ENCODE measurements at regions not wholly inside any gene's neighbourhood (a gene's known extent, or its start where the extent isn't known, plus 50 kb on each side); places are given as distances from the start of the nearest gene placed in this dataset.

- TF ChIP-seq POLR2A (IDR thresholded peaks at IDR 0.05; ENCODE audit: borderline replicate concordance, extremely low read depth, insufficient read depth, insufficient read length) = no peak
- TF ChIP-seq MAX (IDR thresholded peaks at IDR 0.05) = no peak
- TF ChIP-seq CTCF (IDR thresholded peaks at IDR 0.05 in 2 of 3, conservative IDR thresholded peaks at IDR 0.05 in 1 of 3; ENCODE audit: borderline replicate concordance in 1 of 3, insufficient read depth in 1 of 3, low read depth in 2 of 3, low read length in 2 of 3) = no peak
- no peak for TF ChIP-seq EZH2 (IDR thresholded peaks at IDR 0.05)
- TF ChIP-seq ELF1 (IDR thresholded peaks at IDR 0.05; ENCODE audit: borderline replicate concordance, low read depth) = no peak
- no peak for TF ChIP-seq YY1 (IDR thresholded peaks at IDR 0.05; ENCODE audit: extremely low read depth, insufficient replicate concordance, low read depth, low read length)
Observed at GRCh38 chr1:50265790-50266314, 157.1 kb downstream of the ELAVL4 start.
